ENCODE measurements at regions not wholly inside any gene's neighbourhood (a gene's known extent, or its start where the extent isn't known, plus 50 kb on each side); places are given as distances from the start of the nearest gene placed in this dataset.

DNA sequence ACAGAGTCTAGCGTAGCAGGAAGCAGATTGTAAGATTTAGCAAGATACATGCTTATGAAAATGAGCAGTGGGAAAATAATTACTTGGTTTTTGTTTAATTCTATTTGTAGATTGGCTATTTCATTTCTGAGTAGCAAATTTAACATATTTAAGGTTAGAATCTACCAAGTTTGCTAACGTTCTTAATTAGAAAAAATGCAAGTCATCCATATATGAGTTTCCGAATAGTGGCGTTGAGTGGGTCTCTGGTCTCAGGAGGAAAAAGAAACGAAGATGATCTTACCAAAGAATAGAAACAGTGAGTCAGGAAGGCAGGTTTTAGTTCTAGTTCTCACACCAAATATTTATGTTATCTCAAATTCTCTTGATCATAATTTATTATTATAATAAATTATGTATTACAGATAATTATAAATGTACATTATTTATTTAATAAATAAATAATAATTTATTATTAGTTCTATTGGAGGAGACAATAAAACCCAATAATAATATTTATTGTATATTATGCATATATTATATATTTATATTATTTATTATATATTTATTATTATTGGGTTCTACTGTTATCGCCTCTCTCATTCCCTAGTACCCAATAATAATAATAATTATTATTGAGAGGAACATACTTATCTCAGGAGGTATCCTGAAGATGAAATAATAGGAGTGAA lies 194.3 kb upstream of the PITRM1 start:
- H3K4me3 ChIP-seq = no peak overlapping the region
- H3K36me3 ChIP-seq = no peaks in the 10 kb centered on the region
- TF ChIP-seq, protein P1, sequence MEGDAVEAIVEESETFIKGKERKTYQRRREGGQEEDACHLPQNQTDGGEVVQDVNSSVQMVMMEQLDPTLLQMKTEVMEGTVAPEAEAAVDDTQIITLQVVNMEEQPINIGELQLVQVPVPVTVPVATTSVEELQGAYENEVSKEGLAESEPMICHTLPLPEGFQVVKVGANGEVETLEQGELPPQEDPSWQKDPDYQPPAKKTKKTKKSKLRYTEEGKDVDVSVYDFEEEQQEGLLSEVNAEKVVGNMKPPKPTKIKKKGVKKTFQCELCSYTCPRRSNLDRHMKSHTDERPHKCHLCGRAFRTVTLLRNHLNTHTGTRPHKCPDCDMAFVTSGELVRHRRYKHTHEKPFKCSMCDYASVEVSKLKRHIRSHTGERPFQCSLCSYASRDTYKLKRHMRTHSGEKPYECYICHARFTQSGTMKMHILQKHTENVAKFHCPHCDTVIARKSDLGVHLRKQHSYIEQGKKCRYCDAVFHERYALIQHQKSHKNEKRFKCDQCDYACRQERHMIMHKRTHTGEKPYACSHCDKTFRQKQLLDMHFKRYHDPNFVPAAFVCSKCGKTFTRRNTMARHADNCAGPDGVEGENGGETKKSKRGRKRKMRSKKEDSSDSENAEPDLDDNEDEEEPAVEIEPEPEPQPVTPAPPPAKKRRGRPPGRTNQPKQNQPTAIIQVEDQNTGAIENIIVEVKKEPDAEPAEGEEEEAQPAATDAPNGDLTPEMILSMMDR (IDR thresholded peaks at IDR 0.05) = no peak
- intact Hi-C loops (cut with DNase I) = no loop called here
- peaks cover 0 to 9% of the 10 kb centered on the region in 2 donors for H3K9me3 ChIP-seq
- no peak for DNase-seq
- no peaks in the 10 kb centered on the region for H3K27me3 ChIP-seq
- no peaks in the 10 kb centered on the region for H3K4me1 ChIP-seq
- ATAC-seq = no peak
- H3K27ac ChIP-seq = no peak overlapping the region

- ATAC-seq (no peak), DNase-seq (no peak)
- Histone ChIP-seq H3K27me3 (no peaks in the 10 kb centered on the region), H3K27ac (no peak overlapping the region), H3K4me3 (no peak overlapping the region), H3K4me1 (no peaks in the 10 kb centered on the region), H3K9me3 (peaks cover 0 to 14% of the 10 kb centered on the region in 2 donors), H3K36me3 (no peaks in the 10 kb centered on the region)
- TF ChIP-seq, protein P1 (IDR thresholded peaks at IDR 0.05) = no peak
- intact Hi-C loops (cut with DNase I) = no loop called here
Observed at GRCh38 chr10:3366043-3366442, 193.5 kb upstream of the PITRM1 start.

- intact Hi-C loops (cut with DNase I) = no loop called here
- TF ChIP-seq, protein P1 (IDR thresholded peaks at IDR 0.05) = no peak
- DNase-seq = no peak
- no peak for ATAC-seq
- peaks cover 0 to 14% of the 10 kb centered on the region in 2 donors for H3K9me3 ChIP-seq
- H3K36me3 ChIP-seq = no peaks in the 10 kb centered on the region
- H3K4me1 ChIP-seq = no peaks in the 10 kb centered on the region
- H3K27ac ChIP-seq = no peak overlapping the region
- H3K4me3 ChIP-seq = no peak overlapping the region
- H3K27me3 ChIP-seq = no peaks in the 10 kb centered on the region
Observed at GRCh38 chr10:3365630-3366029, 193.0 kb upstream of the PITRM1 start.

DNA sequence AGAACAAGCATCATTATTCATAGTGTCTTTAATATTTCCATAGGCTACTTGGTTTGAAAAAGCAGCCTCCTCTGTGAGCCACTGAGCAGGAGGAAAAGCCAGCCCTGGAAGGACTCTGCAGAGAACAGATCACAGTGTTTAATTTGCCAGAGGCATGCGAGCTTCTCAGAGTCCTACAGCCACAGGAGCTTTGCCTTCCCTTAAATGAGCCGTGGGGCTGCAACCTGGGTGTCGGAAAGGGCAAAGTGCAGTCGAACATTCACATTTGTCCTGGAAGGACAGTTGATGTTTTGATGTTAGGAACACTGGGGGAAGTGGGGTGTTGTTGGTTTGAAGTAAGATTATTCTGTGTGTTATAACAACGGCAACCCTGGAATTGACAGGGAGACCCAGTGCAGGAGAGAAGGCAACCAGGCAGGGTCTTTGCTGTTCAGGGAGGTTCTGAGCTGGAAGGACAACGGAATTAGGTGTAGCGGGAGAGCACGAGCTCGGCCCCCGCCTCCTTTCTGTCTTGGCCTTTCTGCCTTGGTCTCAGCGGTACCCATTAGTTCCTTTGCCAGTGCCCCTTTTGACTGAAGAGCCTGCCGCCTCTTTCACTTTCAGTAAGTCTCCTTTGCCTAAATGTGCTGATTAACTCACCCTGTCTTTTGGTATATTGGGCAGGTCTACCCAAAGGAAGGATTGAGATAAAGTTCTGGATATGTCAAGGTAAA lies 192.3 kb upstream of the PITRM1 start:
- DNase-seq = no peak

More for the DNA sequence above, 192.3 kb upstream of the PITRM1 start:
- Histone ChIP-seq H3K4me3 (no peak overlapping the region), H3K27ac (no peak overlapping the region), H3K9me3 (peaks cover 0 to 16% of the 10 kb centered on the region in 2 donors), H3K36me3 (no peaks in the 10 kb centered on the region), H3K4me1 (no peaks in the 10 kb centered on the region), H3K27me3 (no peaks in the 10 kb centered on the region)
- no peak for ATAC-seq
- TF ChIP-seq, protein P1 (IDR thresholded peaks at IDR 0.05) = no peak
- intact Hi-C loops (cut with DNase I) = no loop called here
